ENCODE measurements at regions not wholly inside any gene's neighbourhood (a gene's known extent, or its start where the extent isn't known, plus 50 kb on each side); places are given as distances from the start of the nearest gene placed in this dataset.

- H3K9me3 ChIP-seq (ENCODE audit: insufficient read depth, low read length) = no peaks in the 10 kb centered on the region
- H3K79me2 ChIP-seq (ENCODE audit: insufficient read depth, low read length) = no peaks in the 10 kb centered on the region
- no peak overlapping the region for H3K4me2 ChIP-seq (ENCODE audit: low read depth, low read length, poor library complexity, severe bottlenecking)
- H3K27me3 ChIP-seq (ENCODE audit: low read length) = 0 out of 2 replicates have a peak, but pooled peaks cover 3% of the 10 kb centered on the region
- H3K9me2 ChIP-seq (replicated peaks; ENCODE audit: insufficient read depth, low read length) = no peaks in the 10 kb centered on the region
- no peak for TF ChIP-seq EZH2phosphoT487 (conservative IDR thresholded peaks at IDR 0.05; ENCODE audit: low read length)
- TF ChIP-seq, protein P1, sequence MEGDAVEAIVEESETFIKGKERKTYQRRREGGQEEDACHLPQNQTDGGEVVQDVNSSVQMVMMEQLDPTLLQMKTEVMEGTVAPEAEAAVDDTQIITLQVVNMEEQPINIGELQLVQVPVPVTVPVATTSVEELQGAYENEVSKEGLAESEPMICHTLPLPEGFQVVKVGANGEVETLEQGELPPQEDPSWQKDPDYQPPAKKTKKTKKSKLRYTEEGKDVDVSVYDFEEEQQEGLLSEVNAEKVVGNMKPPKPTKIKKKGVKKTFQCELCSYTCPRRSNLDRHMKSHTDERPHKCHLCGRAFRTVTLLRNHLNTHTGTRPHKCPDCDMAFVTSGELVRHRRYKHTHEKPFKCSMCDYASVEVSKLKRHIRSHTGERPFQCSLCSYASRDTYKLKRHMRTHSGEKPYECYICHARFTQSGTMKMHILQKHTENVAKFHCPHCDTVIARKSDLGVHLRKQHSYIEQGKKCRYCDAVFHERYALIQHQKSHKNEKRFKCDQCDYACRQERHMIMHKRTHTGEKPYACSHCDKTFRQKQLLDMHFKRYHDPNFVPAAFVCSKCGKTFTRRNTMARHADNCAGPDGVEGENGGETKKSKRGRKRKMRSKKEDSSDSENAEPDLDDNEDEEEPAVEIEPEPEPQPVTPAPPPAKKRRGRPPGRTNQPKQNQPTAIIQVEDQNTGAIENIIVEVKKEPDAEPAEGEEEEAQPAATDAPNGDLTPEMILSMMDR (IDR thresholded peaks at IDR 0.05; ENCODE audit: insufficient read depth, low read length, poor library complexity, severe bottlenecking) = no peak
- no peaks in the 10 kb centered on the region for H3K36me3 ChIP-seq (ENCODE audit: low read length)
- H3F3A ChIP-seq (ENCODE audit: insufficient read depth) = no peaks in the 10 kb centered on the region
- H4K20me1 ChIP-seq (ENCODE audit: low read depth, low read length) = no peaks in the 10 kb centered on the region
- no peak overlapping the region for H3K27ac ChIP-seq (ENCODE audit: low read depth, low read length)
- no peak overlapping the region for H2AFZ ChIP-seq (ENCODE audit: low read depth, low read length, severe bottlenecking)
- H3K4me3 ChIP-seq (ENCODE audit: insufficient read depth, low read length, poor library complexity, severe bottlenecking) = no peak overlapping the region
- no peak overlapping the region for H3K9ac ChIP-seq (ENCODE audit: low read length)
These were observed 127.2 kb upstream of the IQSEC1 start for GRCh38 chr3:13200465-13200864.

DNA sequence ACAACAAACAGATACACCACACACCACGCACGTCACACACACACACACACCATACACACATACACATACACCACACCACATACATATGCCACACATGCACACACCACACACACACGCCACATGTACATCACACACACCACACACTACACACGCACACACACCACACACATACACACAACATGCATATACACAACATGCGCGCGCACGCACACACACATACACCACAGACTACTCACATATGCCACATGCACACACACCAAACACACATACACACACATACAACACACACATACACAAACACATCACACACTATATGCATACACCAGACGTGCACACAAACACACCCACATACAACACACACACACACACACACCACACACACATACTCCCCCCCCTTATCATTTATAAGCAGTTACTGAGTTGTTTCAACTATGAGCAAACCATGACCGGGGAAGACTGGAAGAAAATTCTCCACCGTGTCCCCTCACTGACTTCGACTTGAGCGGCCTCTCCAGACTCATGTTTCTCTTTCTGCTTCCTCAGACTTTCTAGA is 126.7 kb upstream of the IQSEC1 start:
- Histone ChIP-seq H3F3A (ENCODE audit: insufficient read depth) (no peaks in the 10 kb centered on the region), H3K4me3 (ENCODE audit: insufficient read depth, low read length, poor library complexity, severe bottlenecking) (no peak overlapping the region)

GRCh38 chr3:13199006-13199776 is 126.0 kb upstream of the IQSEC1 start:
- H3K4me2 ChIP-seq (ENCODE audit: low read depth, low read length, poor library complexity, severe bottlenecking) = no peak overlapping the region
- no peaks in the 10 kb centered on the region for H3K9me3 ChIP-seq (ENCODE audit: insufficient read depth, low read length)
- 0 out of 2 replicates have a peak, but pooled peaks cover 3% of the 10 kb centered on the region for H3K27me3 ChIP-seq (ENCODE audit: low read length)
- H3K79me2 ChIP-seq (ENCODE audit: insufficient read depth, low read length) = no peaks in the 10 kb centered on the region
- no peak overlapping the region for H3K27ac ChIP-seq (ENCODE audit: low read depth, low read length)
- no peaks in the 10 kb centered on the region for H4K20me1 ChIP-seq (ENCODE audit: low read depth, low read length)
- no peak overlapping the region for H3K9ac ChIP-seq (ENCODE audit: low read length)
- TF ChIP-seq EZH2phosphoT487 (conservative IDR thresholded peaks at IDR 0.05; ENCODE audit: low read length) = no peak
- TF ChIP-seq, protein P1 (IDR thresholded peaks at IDR 0.05; ENCODE audit: insufficient read depth, low read length, poor library complexity, severe bottlenecking) = no peak
- H2AFZ ChIP-seq (ENCODE audit: low read depth, low read length, severe bottlenecking) = no peak overlapping the region
- no peaks in the 10 kb centered on the region for H3K36me3 ChIP-seq (ENCODE audit: low read length)
- H3K9me2 ChIP-seq (replicated peaks; ENCODE audit: insufficient read depth, low read length) = no peaks in the 10 kb centered on the region
- H3K4me3 ChIP-seq (ENCODE audit: insufficient read depth, low read length, poor library complexity, severe bottlenecking) = no peak overlapping the region
- no peaks in the 10 kb centered on the region for H3F3A ChIP-seq (ENCODE audit: insufficient read depth)

More for the DNA sequence above, 126.7 kb upstream of the IQSEC1 start:
- Histone ChIP-seq H2AFZ (ENCODE audit: low read depth, low read length, severe bottlenecking) (no peak overlapping the region), H3K79me2 (ENCODE audit: insufficient read depth, low read length) (no peaks in the 10 kb centered on the region), H3K9me2 (replicated peaks; ENCODE audit: insufficient read depth, low read length) (no peaks in the 10 kb centered on the region), H3K9ac (ENCODE audit: low read length) (no peak overlapping the region), H3K9me3 (ENCODE audit: insufficient read depth, low read length) (no peaks in the 10 kb centered on the region), H3K27ac (ENCODE audit: low read depth, low read length) (no peak overlapping the region), H4K20me1 (ENCODE audit: low read depth, low read length) (no peaks in the 10 kb centered on the region), H3K27me3 (ENCODE audit: low read length) (0 out of 2 replicates have a peak, but pooled peaks cover 3% of the 10 kb centered on the region), H3K4me2 (ENCODE audit: low read depth, low read length, poor library complexity, severe bottlenecking) (no peak overlapping the region), H3K36me3 (ENCODE audit: low read length) (no peaks in the 10 kb centered on the region)
- TF ChIP-seq, protein P1 (IDR thresholded peaks at IDR 0.05; ENCODE audit: insufficient read depth, low read length, poor library complexity, severe bottlenecking) = no peak
- TF ChIP-seq EZH2phosphoT487 (conservative IDR thresholded peaks at IDR 0.05; ENCODE audit: low read length) = no peak

Data from SU-DHL-6 (cell line).